ENCODE measurements at regions not wholly inside any gene's neighbourhood (a gene's known extent, or its start where the extent isn't known, plus 50 kb on each side); places are given as distances from the start of the nearest gene placed in this dataset.

DNA sequence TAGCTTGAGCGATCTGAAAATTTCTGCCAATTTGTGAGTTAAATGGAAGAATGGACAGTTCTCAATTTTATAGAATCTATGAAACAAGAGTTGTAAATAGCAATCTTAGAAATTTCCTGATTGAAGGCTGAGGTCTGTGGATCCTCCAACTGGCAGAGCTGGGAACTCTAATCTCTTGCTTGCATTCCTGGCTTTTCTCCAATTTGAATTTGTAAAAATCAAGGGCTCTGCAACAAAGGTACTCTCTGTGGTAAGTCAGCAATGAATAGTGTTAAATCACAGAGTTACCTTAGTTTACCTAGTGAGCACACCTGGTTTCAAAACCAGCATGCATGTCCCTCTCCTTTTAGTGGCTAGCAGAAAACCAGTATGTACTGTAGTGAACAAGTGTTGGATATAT, 1070.5 kb downstream of the TDRD15 start:
- no peak for DNase-seq (ENCODE audit: low read depth in 3 of 3, low spot score in 1 of 3)

DNA sequence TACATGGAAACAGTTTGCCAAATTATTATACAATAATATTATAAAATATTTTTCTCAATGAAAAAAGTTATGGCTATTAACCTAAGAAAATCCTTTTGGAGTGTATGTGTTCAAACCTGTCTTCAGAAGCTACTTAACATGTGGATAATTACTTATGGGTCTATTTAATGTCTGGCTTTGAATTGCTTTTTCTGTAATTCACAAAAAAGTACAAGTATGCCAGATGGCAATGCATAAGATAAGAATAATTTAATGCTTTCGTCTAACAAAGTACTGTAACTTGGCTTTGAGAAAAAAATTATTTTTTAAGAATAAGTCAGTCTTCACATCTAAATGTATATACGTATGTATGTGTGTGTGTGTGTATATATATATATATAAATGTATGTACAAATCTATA, 1073.0 kb downstream of the TDRD15 start:
- no peak for DNase-seq (ENCODE audit: low read depth in 3 of 3, low spot score in 1 of 3)

DNA sequence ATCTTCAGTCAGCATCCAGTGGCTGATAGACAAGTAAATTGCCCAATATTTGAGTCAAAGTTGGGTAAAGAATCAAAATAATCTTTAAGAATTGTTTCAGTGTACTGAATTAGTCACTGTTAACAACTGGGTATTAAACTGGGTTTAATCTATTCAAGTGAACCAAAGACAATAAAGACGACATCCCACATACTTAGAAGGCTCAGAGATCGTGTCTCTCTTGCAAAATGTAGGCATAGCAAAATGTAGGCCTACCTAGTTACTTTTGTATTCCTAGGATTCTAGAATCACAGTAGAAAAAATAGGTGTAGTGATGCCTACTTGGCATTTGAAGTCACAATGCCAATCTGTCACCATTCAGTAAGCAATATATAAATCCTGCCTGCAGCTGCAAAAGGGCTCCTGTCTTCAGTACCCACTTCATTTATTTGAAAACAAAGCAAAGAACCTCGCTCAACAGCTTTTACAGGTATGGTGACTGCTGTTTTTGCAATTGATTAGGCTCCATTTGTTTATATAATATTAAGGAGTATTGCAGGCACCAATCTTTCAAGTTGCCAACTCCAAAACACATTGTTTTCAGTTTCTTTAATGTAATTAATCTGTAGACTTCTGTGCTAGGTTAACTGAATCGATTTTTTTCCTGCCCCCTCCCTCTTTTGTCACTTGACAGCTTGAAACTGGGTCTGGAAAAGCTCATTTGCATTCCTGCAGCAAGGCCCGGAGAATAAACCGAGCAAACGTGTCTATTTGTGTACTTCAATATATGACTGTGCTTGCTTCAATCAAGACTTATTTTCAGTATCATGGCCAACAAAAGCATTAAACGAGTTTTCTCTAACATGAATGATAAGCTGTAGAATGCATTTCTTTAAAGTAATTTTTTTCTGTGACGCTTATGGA, 1074.9 kb downstream of the TDRD15 start:
- no peak for DNase-seq (ENCODE audit: low read depth in 3 of 3, low spot score in 1 of 3)

DNA sequence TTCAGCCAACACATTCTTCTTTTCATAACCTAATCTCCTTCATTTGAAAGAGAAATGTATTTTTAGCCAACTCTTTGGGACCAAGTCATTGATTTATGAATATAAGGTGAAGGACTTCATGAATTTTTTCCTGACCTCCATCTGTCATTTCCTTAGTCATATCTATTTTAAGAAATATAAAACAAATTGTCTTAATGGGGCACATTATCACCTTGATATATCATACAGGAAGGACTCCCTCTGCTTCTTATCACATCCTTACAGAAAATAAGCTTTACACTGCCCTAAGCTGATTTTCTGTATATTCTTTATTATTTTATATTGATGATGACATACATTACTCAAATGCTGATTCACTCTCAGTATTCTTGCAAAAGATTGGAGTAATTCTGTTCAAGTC, 1076.2 kb downstream of the TDRD15 start:
- DNase-seq (ENCODE audit: low read depth in 3 of 3, low spot score in 1 of 3) = no peak

DNA sequence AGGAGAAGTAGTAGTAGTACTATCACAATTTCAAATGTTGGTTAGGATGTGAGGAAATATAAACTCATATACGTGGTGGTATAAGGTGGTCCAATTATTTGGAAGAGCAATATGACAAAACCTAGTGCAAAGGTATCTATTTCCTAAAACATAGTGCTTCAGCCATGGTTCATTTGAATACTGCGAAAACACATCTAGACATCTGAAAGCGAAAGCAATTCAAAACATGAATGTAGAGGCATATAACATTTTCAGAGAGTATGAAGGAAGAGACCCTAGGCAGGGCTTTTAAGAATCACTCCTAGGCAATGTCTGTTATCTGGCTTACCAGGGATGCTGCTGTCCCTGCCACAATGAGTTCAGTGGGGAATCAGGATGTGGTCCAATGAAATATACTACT, 1085.8 kb downstream of the TDRD15 start:
- no peak for DNase-seq (ENCODE audit: low read depth in 3 of 3, low spot score in 1 of 3)

DNA sequence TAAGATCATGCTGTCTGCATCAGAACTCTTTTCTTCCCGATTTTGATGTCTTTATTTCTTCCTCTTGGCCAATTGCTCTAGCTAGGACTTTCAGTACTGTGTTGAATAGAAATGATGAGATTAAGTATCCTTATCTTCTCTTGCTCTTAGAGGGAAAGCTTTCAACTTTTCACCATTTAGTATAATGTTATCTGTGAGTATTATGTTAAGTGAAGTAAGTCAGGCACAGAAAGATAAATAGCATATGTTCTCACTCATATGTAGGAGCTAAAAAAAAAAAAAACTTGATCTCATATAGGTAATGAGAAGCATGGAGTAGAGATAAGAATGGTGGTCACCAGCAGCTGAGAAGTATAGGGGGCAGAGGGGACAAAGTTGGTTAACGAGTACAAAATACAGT, 1089.5 kb downstream of the TDRD15 start:
- no peak for DNase-seq (ENCODE audit: low read depth in 3 of 3, low spot score in 1 of 3)

DNA sequence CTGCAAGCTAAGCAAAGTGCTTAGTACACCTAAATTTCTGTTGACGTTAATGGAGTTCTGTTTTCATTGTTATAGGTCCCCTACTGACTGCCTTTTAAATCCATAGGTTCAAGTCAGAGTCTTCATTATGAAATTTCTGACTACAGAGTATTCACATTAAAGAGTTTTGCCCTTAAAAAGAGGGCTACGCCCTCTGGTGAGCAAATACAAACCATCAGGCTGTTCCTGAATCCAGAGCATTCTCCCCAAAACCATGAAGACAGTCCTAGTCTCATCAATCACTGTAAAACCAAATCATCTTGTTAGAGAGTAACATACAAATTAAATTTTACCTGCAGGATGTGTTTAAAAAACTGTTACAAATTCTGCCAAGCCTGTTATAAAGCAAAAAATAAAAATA, 1091.7 kb downstream of the TDRD15 start:
- no peak for DNase-seq (ENCODE audit: low read depth in 3 of 3, low spot score in 1 of 3)

DNA sequence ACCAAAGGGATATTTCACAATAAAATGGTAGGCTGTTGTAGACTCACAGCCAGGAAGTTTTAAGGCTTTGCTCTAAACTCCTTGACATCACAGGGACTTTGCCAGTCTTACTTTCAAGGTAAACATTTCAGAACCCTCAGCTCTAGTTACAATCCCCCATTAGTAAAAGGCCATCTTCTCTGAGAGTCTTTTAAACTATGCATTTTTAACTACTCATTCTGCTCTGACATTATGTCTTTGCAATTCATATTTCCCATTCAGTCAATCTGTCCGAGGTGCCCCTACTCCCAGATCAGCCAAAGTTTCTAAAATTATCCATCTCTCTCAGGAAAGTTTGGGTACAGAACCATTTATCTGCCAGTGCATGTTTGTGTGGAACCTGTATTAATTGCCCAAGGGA, 1094.1 kb downstream of the TDRD15 start:
- DNase-seq (ENCODE audit: low read depth in 3 of 3, low spot score in 1 of 3) = no peak

DNA sequence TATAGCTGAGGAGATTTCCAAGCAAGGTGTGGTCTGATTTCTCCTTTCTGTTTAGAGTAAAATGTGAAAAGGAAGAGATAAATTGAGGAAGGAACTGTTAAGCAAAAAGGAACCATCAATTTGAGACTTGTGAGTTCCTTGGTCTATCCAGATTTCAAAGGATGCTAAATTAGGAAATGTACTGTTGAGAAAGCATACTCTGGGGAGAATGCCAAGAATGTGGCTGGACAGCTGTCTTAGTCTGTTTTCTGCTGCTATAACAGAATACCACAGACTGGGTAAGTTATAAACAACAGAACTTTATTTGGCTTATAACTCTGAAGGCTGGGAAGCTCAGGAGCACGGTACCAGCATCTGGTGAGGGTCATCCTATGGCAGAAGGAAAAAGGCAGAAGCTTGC, 1097.2 kb downstream of the TDRD15 start:
- DNase-seq (ENCODE audit: low read depth in 3 of 3, low spot score in 1 of 3) = no peak

DNA sequence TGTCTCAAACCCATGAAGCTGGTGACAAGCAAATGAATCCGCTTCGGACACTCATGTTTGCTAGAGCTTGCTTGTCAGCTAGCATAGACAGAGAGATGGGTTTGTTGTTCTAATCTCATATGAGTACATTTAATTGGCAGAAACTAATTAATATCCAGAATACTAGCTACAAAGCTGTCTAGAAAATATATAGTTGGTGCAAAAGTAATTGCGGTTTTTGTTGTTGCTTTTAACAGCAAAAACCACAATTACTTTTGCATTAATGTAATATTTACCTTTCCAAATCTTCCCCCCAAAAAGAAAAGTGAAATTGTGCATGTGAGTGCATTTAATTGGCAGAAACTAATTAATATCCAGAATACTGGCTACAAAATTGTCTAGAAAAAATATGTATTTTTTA, 1115.2 kb downstream of the TDRD15 start:
- no peak for DNase-seq (ENCODE audit: low read depth in 3 of 3, low spot score in 1 of 3)

DNA sequence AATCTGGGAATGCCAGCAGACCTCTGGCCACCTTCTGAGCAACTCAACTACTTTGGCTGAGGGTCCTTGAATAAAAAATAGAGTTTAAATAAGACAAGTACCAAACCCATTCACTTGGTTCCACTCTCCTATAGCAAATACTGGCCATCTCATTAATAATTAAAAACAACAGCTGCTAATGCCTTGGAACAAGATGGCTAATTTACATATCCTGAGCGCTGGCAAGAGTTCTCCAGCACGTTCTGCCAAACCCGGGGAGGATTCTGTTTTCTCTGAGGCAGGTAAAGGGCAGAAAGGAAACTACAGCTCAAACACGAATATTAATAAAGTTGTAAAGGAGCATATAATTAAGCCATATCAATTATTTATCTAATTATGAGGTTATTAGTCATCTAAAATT, 1123.7 kb downstream of the TDRD15 start:
- no peak for DNase-seq (ENCODE audit: low read depth in 3 of 3, low spot score in 1 of 3)

DNA sequence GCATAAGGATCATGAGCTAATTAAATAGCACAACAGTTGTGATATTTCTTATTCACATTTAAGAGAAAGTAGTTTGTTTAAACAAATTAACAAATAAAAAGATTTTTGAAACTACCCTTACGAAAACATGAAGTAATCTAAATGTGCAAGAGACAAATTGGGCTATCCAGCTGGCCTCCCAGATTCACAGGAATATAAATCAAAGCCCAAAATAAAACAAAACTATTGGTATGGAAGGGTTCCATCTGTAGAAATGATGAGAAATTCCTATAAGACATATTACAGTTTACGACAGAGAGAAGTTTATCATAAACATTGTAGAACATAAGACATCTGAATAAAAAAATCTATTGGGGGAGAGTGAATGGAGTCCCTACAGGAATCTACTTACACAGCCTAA, 1125.1 kb downstream of the TDRD15 start:
- no peak for DNase-seq (ENCODE audit: low read depth in 3 of 3, low spot score in 1 of 3)

DNA sequence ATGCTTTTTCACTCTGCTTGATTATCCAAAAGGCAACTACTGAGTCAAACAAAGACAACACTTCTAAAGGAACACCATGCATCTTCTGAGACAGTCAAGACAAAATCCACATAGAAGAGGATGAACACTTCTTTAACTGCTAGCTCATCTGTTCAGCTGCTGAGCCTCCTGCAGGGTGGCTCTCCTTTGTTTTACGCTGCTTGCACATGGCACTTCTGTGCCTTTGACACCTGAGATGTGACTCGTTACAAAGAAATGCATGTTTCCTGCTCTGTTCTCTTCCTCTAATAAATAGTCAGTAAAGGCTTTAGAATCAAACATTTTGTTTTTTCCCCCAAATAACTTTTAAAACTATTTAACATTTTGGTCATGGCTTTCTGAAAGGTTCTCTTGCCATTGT, 1129.4 kb downstream of the TDRD15 start:
- no peak for DNase-seq (ENCODE audit: low read depth in 3 of 3, low spot score in 1 of 3)

DNA sequence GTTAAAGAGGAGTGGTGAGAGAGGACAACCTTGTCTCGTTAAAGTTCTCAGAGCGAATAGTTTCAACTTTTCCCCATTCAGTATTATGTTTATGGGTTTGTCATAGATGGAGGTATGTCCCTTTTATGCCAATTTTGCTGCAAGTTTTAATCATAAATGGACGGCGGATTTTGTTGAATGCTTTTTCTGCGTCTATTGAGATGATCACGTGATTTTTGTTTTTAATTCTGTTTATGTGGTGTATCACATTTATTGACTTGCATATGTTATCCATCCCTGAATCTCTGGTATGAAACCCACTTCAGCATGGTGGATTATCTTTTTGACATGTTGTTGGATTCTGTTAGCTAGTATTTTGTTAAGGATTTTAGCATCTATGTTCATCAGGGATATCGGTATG, 1123.8 kb upstream of the KLHL29 start:
- no peak for DNase-seq (ENCODE audit: low read depth in 3 of 3, low spot score in 1 of 3)

DNA sequence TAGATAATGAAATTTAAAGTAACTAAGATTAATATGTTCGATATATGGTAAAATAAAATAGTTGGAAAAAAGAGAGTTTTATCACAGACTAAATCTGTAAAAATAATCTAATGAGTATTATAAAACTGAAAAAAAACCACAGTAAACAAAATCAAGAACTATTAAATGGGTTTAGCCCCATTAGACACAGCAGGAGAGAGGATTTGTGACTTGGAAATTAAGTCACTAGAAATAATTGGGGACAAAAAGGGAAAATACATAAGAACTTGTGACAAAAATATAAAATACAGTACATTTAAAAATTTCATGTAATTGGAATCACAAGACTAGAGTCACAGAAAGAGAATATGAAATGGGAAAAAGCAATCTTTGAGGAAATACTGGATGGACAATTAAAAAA, 1114.6 kb upstream of the KLHL29 start:
- no peak for DNase-seq (ENCODE audit: low read depth in 3 of 3, low spot score in 1 of 3)

DNA sequence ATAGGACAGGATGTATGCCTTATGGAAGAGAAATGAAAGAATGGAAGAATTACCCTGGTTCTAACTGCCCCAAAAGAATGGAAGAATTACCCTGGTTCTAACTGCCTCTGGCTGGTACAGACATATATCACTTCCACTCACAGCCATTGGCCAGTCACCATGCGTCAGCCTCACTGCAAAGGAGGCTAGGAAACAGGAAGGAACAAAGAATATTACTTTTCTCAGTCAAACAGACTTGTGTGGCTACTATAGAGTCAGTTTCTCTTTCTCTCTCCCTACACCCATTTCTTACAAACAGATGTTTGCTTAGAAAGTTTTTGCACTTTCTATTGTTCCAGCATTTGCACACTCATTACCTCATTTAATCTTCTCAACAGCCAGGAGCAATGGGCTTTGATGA, 1111.1 kb upstream of the KLHL29 start:
- DNase-seq (ENCODE audit: low read depth in 3 of 3, low spot score in 1 of 3) = no peak

DNA sequence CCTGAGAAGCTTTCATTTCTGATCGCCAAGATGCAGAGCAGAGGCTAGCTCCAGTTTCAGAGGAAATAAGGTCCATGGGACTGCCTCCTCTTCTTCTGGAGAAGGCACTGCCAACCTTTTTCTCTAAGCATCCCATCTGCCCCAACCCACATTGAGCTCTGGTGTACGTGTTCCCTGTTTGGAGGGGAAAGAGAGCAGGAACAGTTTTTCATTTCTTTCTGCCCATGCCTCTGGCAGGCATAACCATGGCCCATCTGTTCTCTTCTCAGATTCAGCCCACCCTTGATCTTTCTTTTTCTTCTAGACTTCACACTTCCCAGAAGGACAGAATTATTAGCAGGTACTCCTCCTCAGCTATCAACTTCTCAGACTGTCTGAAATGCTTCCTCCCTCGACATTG, 1110.3 kb upstream of the KLHL29 start:
- DNase-seq (ENCODE audit: low read depth in 3 of 3, low spot score in 1 of 3) = no peak

DNA sequence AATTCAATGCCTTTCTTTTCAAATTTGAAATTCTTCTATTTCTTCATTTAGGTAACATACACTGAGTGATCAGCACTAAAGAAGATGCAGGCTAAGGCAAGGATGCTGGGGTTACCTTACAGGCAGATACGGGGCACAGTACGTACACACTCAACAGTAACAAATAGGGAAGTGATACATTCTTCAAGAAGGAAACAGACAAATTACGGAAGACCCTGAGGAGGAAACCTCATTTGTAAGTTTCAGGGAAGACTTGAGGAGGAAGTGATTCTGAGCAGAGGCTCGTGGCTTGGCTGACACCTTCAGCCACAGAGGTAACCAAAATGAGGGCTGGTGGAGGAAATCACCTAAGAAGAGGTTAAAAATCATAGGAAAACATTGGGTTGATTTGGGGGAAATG, 1108.3 kb upstream of the KLHL29 start:
- no peak for DNase-seq (ENCODE audit: low read depth in 3 of 3, low spot score in 1 of 3)

DNA sequence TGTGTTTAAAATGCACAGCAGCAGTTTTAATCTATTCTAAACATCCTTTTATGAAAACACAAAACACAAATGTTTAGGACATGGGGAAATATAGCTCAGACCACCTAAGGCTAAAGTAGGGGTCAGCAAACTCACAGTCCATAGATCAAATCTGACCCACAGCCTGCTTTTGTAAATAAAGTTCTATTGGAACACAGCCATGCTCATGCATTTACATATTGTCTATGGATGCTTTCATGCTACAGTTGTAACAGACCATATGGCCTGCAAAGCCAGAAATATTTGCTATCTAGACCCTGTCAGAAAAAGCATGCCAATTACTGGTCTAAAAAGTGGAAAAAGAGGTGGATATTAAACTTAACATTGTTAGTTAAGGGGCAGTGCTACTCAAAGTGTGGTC, 1105.4 kb upstream of the KLHL29 start:
- no peak for DNase-seq (ENCODE audit: low read depth in 3 of 3, low spot score in 1 of 3)

DNA sequence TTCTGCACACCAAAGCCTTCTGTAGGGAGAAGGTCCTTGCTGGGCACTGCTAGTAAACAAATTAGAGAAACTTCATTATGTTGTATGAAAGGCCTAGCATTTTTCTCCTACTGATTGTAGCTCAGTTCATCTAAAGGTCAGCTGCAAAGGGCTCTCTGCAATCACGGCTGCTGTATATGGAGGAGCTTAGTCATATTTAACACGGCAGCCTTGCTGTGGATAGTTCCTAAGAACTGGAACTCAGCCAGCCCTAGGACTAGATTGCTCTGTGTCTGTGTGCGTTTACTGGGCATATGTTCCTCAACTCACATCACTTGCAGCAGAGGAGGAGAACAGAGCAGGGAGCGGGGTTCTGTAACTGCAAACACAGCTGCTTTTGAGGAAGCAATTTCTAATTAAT, 1103.9 kb upstream of the KLHL29 start:
- no peak for DNase-seq (ENCODE audit: low read depth in 3 of 3, low spot score in 1 of 3)

DNA sequence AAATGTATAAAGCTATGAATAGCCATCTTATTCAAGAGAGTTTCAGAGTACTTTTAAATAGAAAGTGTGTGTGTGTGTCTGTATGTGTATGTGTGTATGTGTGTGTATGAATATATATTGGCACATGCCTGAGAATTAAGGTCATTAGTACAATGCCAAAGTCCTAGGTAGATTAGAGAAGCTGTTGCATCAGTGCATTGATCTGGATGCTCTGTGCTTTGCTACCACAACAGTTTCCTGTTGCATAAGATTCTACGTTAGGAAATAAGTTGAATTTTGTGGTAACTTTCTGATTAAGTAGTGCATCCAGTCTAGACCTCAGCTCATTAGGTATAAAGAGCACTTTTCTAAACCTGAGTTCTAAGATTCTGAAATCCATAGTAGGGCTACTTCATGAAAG, 1102.8 kb upstream of the KLHL29 start:
- DNase-seq (ENCODE audit: low read depth in 3 of 3, low spot score in 1 of 3) = no peak

DNA sequence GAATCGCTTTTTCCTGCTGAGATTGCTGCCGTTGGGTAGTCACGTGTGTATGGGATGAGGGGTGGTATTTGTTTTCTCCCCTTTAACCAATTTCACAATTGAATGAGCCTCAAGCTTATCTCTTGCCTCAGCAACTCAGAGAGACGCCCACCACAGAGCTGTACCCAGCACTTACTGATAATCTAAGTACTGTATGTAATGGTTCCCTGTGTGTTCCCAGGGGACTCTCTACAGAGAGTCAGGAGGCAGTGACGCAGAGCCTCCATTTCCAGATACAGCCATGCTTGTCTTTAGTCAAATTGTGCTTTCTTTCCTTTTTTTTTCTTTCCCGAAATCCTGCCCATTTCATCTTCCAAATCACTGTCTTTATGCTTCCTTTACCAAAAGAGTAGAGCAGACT, 1102.1 kb upstream of the KLHL29 start:
- no peak for DNase-seq (ENCODE audit: low read depth in 3 of 3, low spot score in 1 of 3)

DNA sequence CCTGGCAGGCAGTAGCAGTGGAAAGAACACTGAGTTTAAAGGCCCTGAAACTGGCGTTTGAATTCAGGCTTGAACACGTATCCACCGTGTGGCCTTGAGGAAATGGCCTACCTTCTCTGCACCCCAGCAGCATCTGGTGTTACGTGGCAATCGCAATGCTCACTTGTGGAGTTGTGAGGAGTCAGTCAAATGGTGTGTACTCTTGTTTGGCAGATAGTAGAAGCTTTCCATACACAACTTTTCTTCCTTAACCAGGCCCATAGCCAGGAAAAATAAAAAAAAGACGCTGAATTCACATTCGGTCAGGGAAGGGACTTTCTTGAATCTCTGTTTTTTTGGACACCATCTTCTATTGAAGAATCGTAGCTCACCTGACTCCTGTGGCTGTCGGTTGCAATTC, 1101.5 kb upstream of the KLHL29 start:
- no peak for DNase-seq (ENCODE audit: low read depth in 3 of 3, low spot score in 1 of 3)

Measured in stimulated activated CD4-positive, alpha-beta T cell treated with anti-CD3 and anti-CD28 coated beads, TNF-alpha, amount 100 ng/mL, for 1 hour (primary cell).